RWPE2 (cell line): ENCODE measurements at regions not wholly inside any gene's neighbourhood (a gene's known extent, or its start where the extent isn't known, plus 50 kb on each side); places are given as distances from the start of the nearest gene placed in this dataset.
"Not testable (repeated sequence)": the region's sequence is repeated elsewhere in the genome, so short reads cannot be mapped to it uniquely, and the experiment has no call there.

ENCODE experiments used
- ATAC-seq: fragments of 200-7000 bp; cut with Tn5 transposase; 3 replicates; pipeline ENCODE4 v1.9.1; 2021; ENCODE audit warnings: low read depth
- DNase-seq: peaks from one replicate; pipeline ENCODE4 v3.0.0-alpha.2; 2020; ENCODE audit warnings: low spot score
- H3K27ac ChIP-seq: fragments of 450-650 bp; 2 replicates; pipeline ENCODE4 v1.5.1; 2017; ENCODE audit warnings: mild to moderate bottlenecking; ENCODE audit not compliant: poor library complexity, severe bottlenecking
- H3K27me3 ChIP-seq: fragments of 250-450 bp; sonication (Bioruptor Pico); 2 replicates; pipeline ENCODE4 v1.5.1; 2021; ENCODE audit warnings: mild to moderate bottlenecking, moderate library complexity; ENCODE audit not compliant: insufficient read depth, poor library complexity, severe bottlenecking
- H3K36me3 ChIP-seq: fragments of 250-450 bp; sonication (Bioruptor Pico); 2 replicates; pipeline ENCODE4 v1.5.1; 2020; ENCODE audit warnings: low read depth, mild to moderate bottlenecking, moderate library complexity
- H3K4me1 ChIP-seq: fragments of 250-450 bp; sonication (Bioruptor Pico); 2 replicates; pipeline ENCODE4 v1.5.1; 2021; ENCODE audit warnings: mild to moderate bottlenecking, moderate library complexity; ENCODE audit not compliant: insufficient read depth, poor library complexity, severe bottlenecking
- H3K4me3 ChIP-seq: fragments of 250-450 bp; sonication (Bioruptor Pico); 2 replicates; pipeline ENCODE4 v1.5.1; 2021; ENCODE audit warnings: mild to moderate bottlenecking, moderate library complexity; ENCODE audit not compliant: severe bottlenecking
- H3K9me3 ChIP-seq: fragments of 250-450 bp; sonication (Bioruptor Pico); 2 replicates; pipeline ENCODE4 v1.5.1; 2021; ENCODE audit warnings: mild to moderate bottlenecking, moderate library complexity; ENCODE audit not compliant: severe bottlenecking
- TF ChIP-seq, protein P1 (sequence below): fragments of 450-650 bp; IDR thresholded peaks from one replicate; pipeline ENCODE4 v1.5.1; 2017; ENCODE audit warnings: mild to moderate bottlenecking, moderate library complexity; ENCODE audit not compliant: poor library complexity, severe bottlenecking

DNA sequence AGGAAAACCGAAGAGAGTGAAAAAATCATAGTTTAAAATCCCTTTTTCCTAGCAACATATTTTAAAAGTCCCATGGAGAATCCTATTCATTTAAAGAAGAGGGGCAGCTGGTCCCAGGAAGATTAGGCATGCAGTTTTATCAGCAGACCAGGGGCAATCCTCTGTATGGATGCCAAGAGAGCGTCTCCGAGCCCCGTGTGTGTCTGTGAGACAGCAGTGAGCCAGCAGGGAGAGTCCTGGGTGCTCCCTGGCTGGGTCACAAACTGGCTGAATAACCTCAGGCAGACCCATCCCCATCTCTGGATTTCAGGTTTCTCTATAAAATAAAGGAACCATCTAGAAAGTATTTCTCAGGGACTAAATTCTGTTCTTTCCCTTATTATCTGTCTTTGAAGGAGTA, 128.2 kb upstream of the RIOK3 start:
- TF ChIP-seq, protein P1, sequence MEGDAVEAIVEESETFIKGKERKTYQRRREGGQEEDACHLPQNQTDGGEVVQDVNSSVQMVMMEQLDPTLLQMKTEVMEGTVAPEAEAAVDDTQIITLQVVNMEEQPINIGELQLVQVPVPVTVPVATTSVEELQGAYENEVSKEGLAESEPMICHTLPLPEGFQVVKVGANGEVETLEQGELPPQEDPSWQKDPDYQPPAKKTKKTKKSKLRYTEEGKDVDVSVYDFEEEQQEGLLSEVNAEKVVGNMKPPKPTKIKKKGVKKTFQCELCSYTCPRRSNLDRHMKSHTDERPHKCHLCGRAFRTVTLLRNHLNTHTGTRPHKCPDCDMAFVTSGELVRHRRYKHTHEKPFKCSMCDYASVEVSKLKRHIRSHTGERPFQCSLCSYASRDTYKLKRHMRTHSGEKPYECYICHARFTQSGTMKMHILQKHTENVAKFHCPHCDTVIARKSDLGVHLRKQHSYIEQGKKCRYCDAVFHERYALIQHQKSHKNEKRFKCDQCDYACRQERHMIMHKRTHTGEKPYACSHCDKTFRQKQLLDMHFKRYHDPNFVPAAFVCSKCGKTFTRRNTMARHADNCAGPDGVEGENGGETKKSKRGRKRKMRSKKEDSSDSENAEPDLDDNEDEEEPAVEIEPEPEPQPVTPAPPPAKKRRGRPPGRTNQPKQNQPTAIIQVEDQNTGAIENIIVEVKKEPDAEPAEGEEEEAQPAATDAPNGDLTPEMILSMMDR, result no peak
- Histone ChIP-seq H3K4me3 (no peak overlapping the region), H3K27me3 (no peaks in the 10 kb centered on the region), H3K9me3 (no peaks in the 10 kb centered on the region), H3K27ac (no peak overlapping the region), H3K36me3 (no peaks in the 10 kb centered on the region; the same call in 1 of the 2 replicates), H3K4me1 (no peaks in the 10 kb centered on the region)
- ATAC-seq, result no peak
- no peak for DNase-seq

DNA sequence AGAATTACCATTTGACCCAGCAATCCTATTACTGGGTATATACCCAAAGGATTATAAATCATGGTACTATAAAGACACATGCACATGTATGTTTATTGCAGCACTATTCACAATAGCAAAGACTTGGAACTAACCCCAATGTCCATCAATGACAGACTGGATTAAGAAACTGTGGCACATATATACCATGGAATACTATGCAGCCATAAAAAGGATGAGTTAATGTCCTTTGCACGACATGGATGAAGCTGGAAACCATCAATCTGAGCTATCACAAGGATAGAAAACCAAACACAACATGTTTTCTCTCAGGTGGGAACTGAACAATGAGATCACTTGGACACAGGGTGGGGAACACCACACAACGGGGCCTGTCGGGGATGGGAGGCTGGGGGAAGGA, 123.4 kb upstream of the RIOK3 start:
- DNase-seq, H3K4me3 ChIP-seq, H3K4me1 ChIP-seq, H3K27me3 ChIP-seq, H3K9me3 ChIP-seq, H3K27ac ChIP-seq, ATAC-seq, H3K36me3 ChIP-seq: not testable (repeated sequence)

GRCh38 chr18:23330423-23330822, 122.7 kb upstream of the RIOK3 start:
- no peak for DNase-seq
- Histone ChIP-seq H3K4me1 (no peaks in the 10 kb centered on the region), H3K36me3 (no peaks in the 10 kb centered on the region), H3K4me3 (no peak overlapping the region), H3K9me3 (no peaks in the 10 kb centered on the region), H3K27ac (no peak overlapping the region), H3K27me3 (no peaks in the 10 kb centered on the region)
- TF ChIP-seq, protein P1, result no peak
- no peak for ATAC-seq

GRCh38 chr18:23331091-23331920, 121.8 kb upstream of the RIOK3 start:
- Histone ChIP-seq H3K27ac (no peak overlapping the region), H3K9me3 (no peaks in the 10 kb centered on the region), H3K4me3 (no peak overlapping the region), H3K36me3 (no peaks in the 10 kb centered on the region), H3K27me3 (no peaks in the 10 kb centered on the region), H3K4me1 (no peaks in the 10 kb centered on the region)
- ATAC-seq (peak; percentile 56; the same call in 2 of the 3 replicates), DNase-seq (no peak)
- TF ChIP-seq, protein P1, result no peak

GRCh38 chr18:23332356-23332755, 120.7 kb upstream of the RIOK3 start:
- TF ChIP-seq, protein P1, result no peak
- DNase-seq, result no peak
- Histone ChIP-seq H3K36me3 (no peaks in the 10 kb centered on the region), H3K27ac (no peak overlapping the region), H3K4me1 (no peaks in the 10 kb centered on the region), H3K4me3 (no peak overlapping the region), H3K9me3 (no peaks in the 10 kb centered on the region), H3K27me3 (no peaks in the 10 kb centered on the region)
- no peak for ATAC-seq
